LNCaP clone FGC (cell line): ENCODE measurements at regions not wholly inside any gene's neighbourhood (a gene's known extent, or its start where the extent isn't known, plus 50 kb on each side); places are given as distances from the start of the nearest gene placed in this dataset.

ENCODE experiments used
- DNase-seq: peaks from one replicate; pipeline ENCODE4 v3.0.0-alpha.2; 2011; ENCODE audit warnings: low read depth
- H3K4me3 ChIP-seq: 2 replicates; pipeline ENCODE4 v1.5.1; 2011; ENCODE audit warnings: mild to moderate bottlenecking, low read depth, low read length, control low read depth
- CTCF ChIP-seq: IDR thresholded peaks from 2 replicates; pipeline ENCODE4 v1.5.1; 2012; ENCODE audit warnings: mild to moderate bottlenecking; ENCODE audit not compliant: control insufficient read depth, insufficient read depth; ENCODE audit errors: extremely low read depth

- TF ChIP-seq CTCF = no peak
- no peak for DNase-seq
- no peak overlapping the region for H3K4me3 ChIP-seq
These were observed 128.4 kb upstream of the FAM98A start for GRCh38 chr2:33727361-33728032.

GRCh38 chr2:33726415-33726814, 127.3 kb upstream of the FAM98A start:
- no peak for DNase-seq
- TF ChIP-seq CTCF = no peak

GRCh38 chr2:33723329-33723728, 124.2 kb upstream of the FAM98A start:
- H3K4me3 ChIP-seq = no peak overlapping the region
- DNase-seq = no peak
- no peak for TF ChIP-seq CTCF

More at GRCh38 chr2:33726415-33726814, 127.3 kb upstream of the FAM98A start:
- H3K4me3 ChIP-seq = no peak overlapping the region

GRCh38 chr2:33719067-33719466, 120.0 kb upstream of the FAM98A start:
- no peak overlapping the region for H3K4me3 ChIP-seq
- TF ChIP-seq CTCF = no peak
- DNase-seq = no peak

- no peak for TF ChIP-seq CTCF
- no peak for DNase-seq
- no peak overlapping the region for H3K4me3 ChIP-seq
These were observed 113.6 kb upstream of the FAM98A start for GRCh38 chr2:33712674-33713073.

GRCh38 chr2:33709951-33710350, 110.9 kb upstream of the FAM98A start:
- no peak overlapping the region for H3K4me3 ChIP-seq
- TF ChIP-seq CTCF = no peak
- no peak for DNase-seq

GRCh38 chr2:33707312-33707711, 108.2 kb upstream of the FAM98A start:
- TF ChIP-seq CTCF = no peak
- DNase-seq = no peak
- H3K4me3 ChIP-seq = no peak overlapping the region
